Astrocyte of the cerebellum (primary cell): ENCODE measurements at regions not wholly inside any gene's neighbourhood (a gene's known extent, or its start where the extent isn't known, plus 50 kb on each side); places are given as distances from the start of the nearest gene placed in this dataset.
"Not testable (repeated sequence)": the region's sequence is repeated elsewhere in the genome, so short reads cannot be mapped to it uniquely, and the experiment has no call there.

Experiments
- DNase-seq: peaks from one replicate; pipeline ENCODE4 v3.0.0-alpha.2; 2011; ENCODE audit warnings: low read depth
- H3K4me3 ChIP-seq: 2 replicates; pipeline ENCODE4 v1.5.1; 2011; ENCODE audit warnings: mild to moderate bottlenecking, low read depth, low read length, moderate library complexity
- in situ Hi-C: cut with HindIII; loops from 2 replicates; pipeline ENCODE4 v1.10.0; 2017; ENCODE audit warnings: low sequenced_read_pairs
- TF ChIP-seq, protein P1 (sequence below): IDR thresholded peaks from 2 replicates; pipeline ENCODE4 v1.5.1; 2012; ENCODE audit warnings: low read length, low read depth, moderate library complexity, mild to moderate bottlenecking; ENCODE audit errors: missing control alignments

DNA sequence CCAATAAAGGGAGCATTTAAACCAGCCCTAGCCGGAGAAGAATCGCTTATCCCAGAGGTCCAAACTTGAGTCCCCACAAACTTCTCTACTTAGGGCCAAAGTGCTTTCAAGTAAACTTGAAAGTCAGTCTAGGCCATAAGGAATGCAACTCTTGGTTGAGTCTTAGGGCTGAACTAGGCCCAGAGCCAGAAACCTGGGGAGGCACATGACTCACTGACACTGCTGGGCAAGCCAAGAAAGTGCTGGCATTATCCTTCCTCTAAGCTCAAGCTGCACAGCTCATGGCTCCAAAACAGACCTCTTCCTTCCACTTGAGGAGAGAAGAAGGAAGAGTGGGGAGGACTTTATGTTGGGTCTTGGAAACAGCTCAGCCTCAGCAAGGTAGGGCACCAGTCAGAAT is 1257.3 kb upstream of the DIAPH2 start:
- in situ Hi-C loops, result no loop called here
- no peak overlapping the region for H3K4me3 ChIP-seq
- TF ChIP-seq, protein P1, sequence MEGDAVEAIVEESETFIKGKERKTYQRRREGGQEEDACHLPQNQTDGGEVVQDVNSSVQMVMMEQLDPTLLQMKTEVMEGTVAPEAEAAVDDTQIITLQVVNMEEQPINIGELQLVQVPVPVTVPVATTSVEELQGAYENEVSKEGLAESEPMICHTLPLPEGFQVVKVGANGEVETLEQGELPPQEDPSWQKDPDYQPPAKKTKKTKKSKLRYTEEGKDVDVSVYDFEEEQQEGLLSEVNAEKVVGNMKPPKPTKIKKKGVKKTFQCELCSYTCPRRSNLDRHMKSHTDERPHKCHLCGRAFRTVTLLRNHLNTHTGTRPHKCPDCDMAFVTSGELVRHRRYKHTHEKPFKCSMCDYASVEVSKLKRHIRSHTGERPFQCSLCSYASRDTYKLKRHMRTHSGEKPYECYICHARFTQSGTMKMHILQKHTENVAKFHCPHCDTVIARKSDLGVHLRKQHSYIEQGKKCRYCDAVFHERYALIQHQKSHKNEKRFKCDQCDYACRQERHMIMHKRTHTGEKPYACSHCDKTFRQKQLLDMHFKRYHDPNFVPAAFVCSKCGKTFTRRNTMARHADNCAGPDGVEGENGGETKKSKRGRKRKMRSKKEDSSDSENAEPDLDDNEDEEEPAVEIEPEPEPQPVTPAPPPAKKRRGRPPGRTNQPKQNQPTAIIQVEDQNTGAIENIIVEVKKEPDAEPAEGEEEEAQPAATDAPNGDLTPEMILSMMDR, result no peak
- DNase-seq, result peak; percentile 87

DNA sequence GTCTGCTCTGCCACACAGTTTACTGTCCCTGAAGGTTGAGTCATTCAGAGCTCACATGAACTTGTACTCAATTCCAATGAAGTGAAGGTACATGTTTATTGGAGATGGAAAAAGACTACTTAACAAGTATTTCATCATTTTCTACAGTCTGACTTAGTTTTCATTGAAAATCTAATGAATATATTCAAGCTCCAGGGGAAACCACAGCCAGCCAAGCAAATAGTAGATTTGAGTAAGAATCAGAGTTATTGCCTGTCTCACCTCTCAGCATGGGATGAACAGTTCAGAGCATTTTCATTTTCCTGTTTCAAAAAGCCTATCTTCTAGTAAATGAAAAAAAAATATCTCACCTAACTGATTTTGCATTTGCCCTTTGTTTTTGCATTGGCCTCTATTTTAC is 1249.4 kb upstream of the DIAPH2 start:
- TF ChIP-seq, protein P1, result no peak
- no peak for DNase-seq
- no peak overlapping the region for H3K4me3 ChIP-seq
- in situ Hi-C loops, result no loop called here

DNA sequence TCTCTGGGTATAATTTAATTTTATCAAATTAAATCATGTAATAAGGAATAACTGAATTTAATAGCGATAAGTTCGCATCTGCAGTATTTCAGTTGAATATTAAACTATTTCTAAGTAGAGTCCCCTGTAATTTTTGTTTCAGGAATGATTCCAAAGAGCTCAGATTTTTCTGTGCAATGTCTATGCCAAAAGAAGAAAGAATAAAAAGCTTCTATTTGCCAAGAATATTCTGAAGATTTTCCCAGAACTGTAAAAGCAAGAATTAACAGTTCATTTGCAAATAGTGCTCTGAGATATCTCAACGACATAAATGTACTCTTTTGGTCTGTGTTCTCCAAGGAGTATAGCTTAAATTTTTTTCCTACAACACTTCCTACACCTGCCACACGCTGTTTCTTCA is 1242.8 kb upstream of the DIAPH2 start:
- no peak for DNase-seq
- H3K4me3 ChIP-seq, result no peak overlapping the region
- TF ChIP-seq, protein P1, result no peak
- in situ Hi-C loops, result no loop called here

DNA sequence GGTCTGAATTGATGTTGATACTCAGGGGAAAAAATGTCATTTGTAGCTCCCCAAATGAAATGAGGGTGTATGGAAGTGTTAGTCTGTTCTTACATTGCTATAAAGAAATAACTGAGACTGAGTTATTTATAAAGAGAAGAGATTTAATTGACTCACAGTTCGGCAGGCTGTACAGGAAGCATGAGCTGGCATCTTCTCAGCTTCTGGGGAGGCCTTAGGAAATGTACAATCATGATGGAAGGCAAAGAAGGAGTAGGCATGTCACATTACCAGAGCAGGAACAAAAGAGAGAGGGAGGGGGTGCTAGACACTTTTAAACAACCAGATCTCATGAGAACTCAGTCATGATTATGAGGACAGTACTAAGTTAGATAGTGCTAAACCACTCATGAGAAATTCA is 1199.9 kb upstream of the DIAPH2 start:
- no peak for DNase-seq
- in situ Hi-C loops, result no loop called here
- TF ChIP-seq, protein P1, result no peak
- H3K4me3 ChIP-seq, result no peak overlapping the region

DNA sequence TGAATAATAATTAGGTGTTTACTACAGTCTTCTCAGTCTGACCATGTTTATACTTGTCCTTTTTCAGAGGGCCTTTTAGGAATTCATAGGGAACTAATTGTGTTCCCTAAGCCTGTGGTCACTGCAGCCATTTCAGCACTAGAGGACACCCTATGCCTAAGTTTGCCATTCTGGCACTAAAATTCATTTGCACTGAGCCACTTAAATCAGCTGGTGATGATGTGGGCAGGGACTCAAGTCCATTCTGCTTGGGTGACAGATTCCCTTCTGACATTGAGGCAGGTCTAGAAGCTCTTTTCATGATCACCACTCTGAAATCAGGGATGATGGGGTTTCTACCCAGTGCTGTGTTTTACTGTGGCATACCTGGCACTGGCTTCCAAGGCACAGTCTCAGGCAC is 1178.9 kb upstream of the DIAPH2 start:
- no peak overlapping the region for H3K4me3 ChIP-seq
- in situ Hi-C loops, result no loop called here
- TF ChIP-seq, protein P1, result no peak
- DNase-seq, result no peak

DNA sequence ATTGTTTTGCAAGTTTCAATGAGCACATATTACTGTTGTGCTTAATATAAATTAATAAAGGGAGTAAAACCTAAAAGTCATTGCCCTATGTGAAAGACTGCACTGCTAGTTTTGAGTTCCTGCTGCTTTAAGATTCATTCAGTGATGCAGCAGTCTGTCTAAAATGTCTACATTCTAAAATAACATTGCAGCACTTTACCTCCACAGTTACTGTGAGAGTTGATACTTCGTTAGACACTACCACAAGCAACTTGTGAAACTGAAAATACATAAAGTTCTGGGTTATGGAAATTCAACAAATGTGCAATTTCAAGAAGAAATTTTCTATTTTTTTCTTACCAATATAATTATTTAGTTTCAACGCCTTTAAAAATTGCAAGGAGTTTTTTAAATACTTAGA is 1175.2 kb upstream of the DIAPH2 start:
- in situ Hi-C loops, result no loop called here

DNA sequence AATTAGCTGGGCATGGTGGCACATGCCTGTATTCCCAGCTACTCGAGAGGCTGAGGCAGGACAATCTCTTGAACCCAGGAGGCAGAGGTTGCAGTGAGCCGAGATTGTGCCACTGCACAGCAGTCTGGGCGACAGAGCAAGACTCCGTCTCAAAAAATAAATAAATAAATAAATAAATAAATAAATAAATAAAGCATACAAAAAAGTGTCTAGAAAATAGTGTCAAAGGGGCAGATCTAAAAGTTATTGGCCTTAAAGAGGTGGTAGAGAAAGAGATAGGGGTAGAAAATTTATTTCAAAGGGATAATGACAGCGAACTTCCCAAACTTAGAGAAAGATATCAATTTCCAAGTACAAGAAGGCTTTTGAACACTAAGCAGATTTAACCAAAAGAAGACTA is 1160.6 kb upstream of the DIAPH2 start:
- H3K4me3 ChIP-seq, in situ Hi-C loops: not testable (repeated sequence)

More for the DNA sequence above, 1175.2 kb upstream of the DIAPH2 start:
- TF ChIP-seq, protein P1, result no peak
- H3K4me3 ChIP-seq, result no peak overlapping the region
- no peak for DNase-seq

More for the DNA sequence above, 1160.6 kb upstream of the DIAPH2 start:
- not testable (repeated sequence) for DNase-seq
